ENCODE measurements at regions not wholly inside any gene's neighbourhood (a gene's known extent, or its start where the extent isn't known, plus 50 kb on each side); places are given as distances from the start of the nearest gene placed in this dataset.
A peak's percentile ranks its signal among the peaks of the same experiment; 100 is the strongest.

- no peak for DNase-seq
Measured at GRCh38 chr1:39141925-39142324, 62.6 kb upstream of the MACF1 start.

- DNase-seq: peak; percentile 50
Measured at GRCh38 chr1:39142401-39143060, 62.0 kb upstream of the MACF1 start.

- no peak for DNase-seq
Measured at GRCh38 chr1:39144924-39145323, 59.6 kb upstream of the MACF1 start.

GRCh38 chr1:39145331-39145965 is 59.0 kb upstream of the MACF1 start:
- no peak for DNase-seq

- DNase-seq: no peak
Measured at GRCh38 chr1:39146681-39147080, 57.8 kb upstream of the MACF1 start.

GRCh38 chr1:39147099-39148025 is 57.1 kb upstream of the MACF1 start:
- DNase-seq: no peak

- no peak for DNase-seq
Measured at GRCh38 chr1:39148942-39149341, 55.6 kb upstream of the MACF1 start.

GRCh38 chr1:39149509-39149908 is 55.0 kb upstream of the MACF1 start:
- DNase-seq: peak; percentile 79

- no peak for DNase-seq
Measured at GRCh38 chr1:39150779-39151178, 53.7 kb upstream of the MACF1 start.

GRCh38 chr1:39151267-39151666 is 53.2 kb upstream of the MACF1 start:
- DNase-seq: no peak

GRCh38 chr1:39152923-39153322 is 51.6 kb upstream of the MACF1 start:
- no peak for DNase-seq

GRCh38 chr1:39153684-39154083 is 50.8 kb upstream of the MACF1 start:
- DNase-seq: no peak

- no peak for DNase-seq
Measured at GRCh38 chr1:39154553-39155421, 49.7 kb upstream of the MACF1 start.
